Testis (tissue), 2 donors: ENCODE measurements at regions not wholly inside any gene's neighbourhood (a gene's known extent, or its start where the extent isn't known, plus 50 kb on each side); places are given as distances from the start of the nearest gene placed in this dataset.

Source experiments
- POLR2A ChIP-seq: fragments of 450-650 bp; IDR thresholded peaks from one replicate; pipeline ENCODE4 v1.6.1; 2017; ENCODE audit warnings: antibody characterized with exemption, mild to moderate bottlenecking, moderate library complexity
- TF ChIP-seq, protein P1 (sequence below), 3 experiments: fragments of 450-650 bp in 2 of 3; fragments of 200-600 bp in 1 of 3; sonication (generic) in 1 of 3; IDR thresholded peaks; one replicate each; pipeline ENCODE4 v1.5.1; 2016 to 2019; ENCODE audit warnings: antibody characterized with exemption in 3 of 3, mild to moderate bottlenecking in 2 of 3, moderate library complexity in 1 of 3

DNA sequence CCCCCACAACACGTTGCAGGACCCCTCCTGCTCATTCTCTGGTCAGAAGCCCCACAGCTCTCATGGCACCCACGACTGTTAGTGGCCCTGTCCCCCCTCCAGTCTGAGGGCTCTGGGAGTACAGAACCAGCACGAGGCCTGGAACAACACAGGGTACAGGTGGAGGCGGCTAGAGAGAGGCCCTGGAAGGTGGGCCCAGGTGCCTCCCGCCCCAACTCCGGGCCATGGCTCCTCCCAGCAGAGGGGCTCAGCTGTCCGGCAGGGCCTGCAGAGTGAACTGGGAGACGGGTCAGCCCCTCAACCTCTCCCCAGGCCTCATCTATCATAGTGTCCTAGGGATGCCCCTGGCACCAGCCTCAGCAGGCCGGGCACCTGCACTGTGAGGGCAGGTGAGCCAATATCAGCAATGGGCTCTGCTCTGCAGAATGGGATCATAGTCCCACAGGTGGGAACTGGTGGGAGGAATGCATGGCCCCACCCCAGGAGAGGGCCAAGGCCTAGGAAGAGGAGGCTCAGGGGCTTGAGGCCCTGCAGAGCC is 58.6 kb downstream of the BARX1 start:
- TF ChIP-seq, protein P1, sequence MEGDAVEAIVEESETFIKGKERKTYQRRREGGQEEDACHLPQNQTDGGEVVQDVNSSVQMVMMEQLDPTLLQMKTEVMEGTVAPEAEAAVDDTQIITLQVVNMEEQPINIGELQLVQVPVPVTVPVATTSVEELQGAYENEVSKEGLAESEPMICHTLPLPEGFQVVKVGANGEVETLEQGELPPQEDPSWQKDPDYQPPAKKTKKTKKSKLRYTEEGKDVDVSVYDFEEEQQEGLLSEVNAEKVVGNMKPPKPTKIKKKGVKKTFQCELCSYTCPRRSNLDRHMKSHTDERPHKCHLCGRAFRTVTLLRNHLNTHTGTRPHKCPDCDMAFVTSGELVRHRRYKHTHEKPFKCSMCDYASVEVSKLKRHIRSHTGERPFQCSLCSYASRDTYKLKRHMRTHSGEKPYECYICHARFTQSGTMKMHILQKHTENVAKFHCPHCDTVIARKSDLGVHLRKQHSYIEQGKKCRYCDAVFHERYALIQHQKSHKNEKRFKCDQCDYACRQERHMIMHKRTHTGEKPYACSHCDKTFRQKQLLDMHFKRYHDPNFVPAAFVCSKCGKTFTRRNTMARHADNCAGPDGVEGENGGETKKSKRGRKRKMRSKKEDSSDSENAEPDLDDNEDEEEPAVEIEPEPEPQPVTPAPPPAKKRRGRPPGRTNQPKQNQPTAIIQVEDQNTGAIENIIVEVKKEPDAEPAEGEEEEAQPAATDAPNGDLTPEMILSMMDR (IDR thresholded peaks at IDR 0.05): no peak
- TF ChIP-seq POLR2A: no peak
